ENCODE measurements at regions not wholly inside any gene's neighbourhood (a gene's known extent, or its start where the extent isn't known, plus 50 kb on each side); places are given as distances from the start of the nearest gene placed in this dataset.

GRCh38 chr11:127895776-127896175 is 691.6 kb downstream of the ETS1 start:
- no peak for TF ChIP-seq POLR2A (IDR thresholded peaks at IDR 0.05; ENCODE audit: low read depth, low read length)
- no peak for TF ChIP-seq TAF1 (IDR thresholded peaks at IDR 0.05; ENCODE audit: borderline replicate concordance, low read depth, low read length)
